Keratinocyte (primary cell): ENCODE measurements at regions not wholly inside any gene's neighbourhood (a gene's known extent, or its start where the extent isn't known, plus 50 kb on each side); places are given as distances from the start of the nearest gene placed in this dataset.

Source experiments
- DNase-seq: peaks from one replicate; pipeline ENCODE4 v3.0.0-alpha.2; 2011; ENCODE audit warnings: low read depth, missing footprints, low spot score
- FAIRE-seq: peaks from 2 replicates; lab custom pipeline; 2011; peaks lifted over from hg19 to GRCh38; lab: Jason Lieb, UNC
- H2AFZ ChIP-seq: 2 replicates; pipeline ENCODE4 v1.6.0; 2012; ENCODE audit warnings: low read length, control low read depth, inconsistent platforms; ENCODE audit not compliant: control insufficient read depth
- H3K27ac ChIP-seq: 2 replicates; pipeline ENCODE4 v1.5.1; 2011; ENCODE audit warnings: low read length; ENCODE audit not compliant: control insufficient read depth, insufficient read depth
- H3K27me3 ChIP-seq: 3 replicates; pipeline ENCODE4 v1.6.0; 2011; ENCODE audit warnings: low read length; ENCODE audit not compliant: control insufficient read depth, insufficient read depth; ENCODE audit errors: extremely low read depth
- H3K36me3 ChIP-seq, 2 experiments: 2 replicates in 1 of 2; 3 replicates in 1 of 2; pipeline ENCODE4 v1.5.1; 2011; ENCODE audit warnings: low read length in 2 of 2, mild to moderate bottlenecking in 1 of 2; ENCODE audit not compliant: control insufficient read depth in 2 of 2, insufficient read depth in 2 of 2; ENCODE audit errors: extremely low read depth in 1 of 2
- H3K4me1 ChIP-seq: 3 replicates; pipeline ENCODE4 v1.5.1; 2011; ENCODE audit warnings: low read length; ENCODE audit not compliant: control insufficient read depth, insufficient read depth; ENCODE audit errors: extremely low read depth
- H3K4me2 ChIP-seq: 3 replicates; pipeline ENCODE4 v1.6.0; 2011; ENCODE audit warnings: low read depth, low read length; ENCODE audit not compliant: control insufficient read depth, insufficient read depth; ENCODE audit errors: extremely low read depth
- H3K4me3 ChIP-seq, 3 experiments: fragments of 200-600 bp in 1 of 3; sonication (generic) in 1 of 3; 2 replicates in 2 of 3; 3 replicates in 1 of 3; pipeline ENCODE4 v1.5.1; 2011 to 2016; ENCODE audit warnings: low read length in 3 of 3, mild to moderate bottlenecking in 3 of 3, control low read depth in 2 of 3, inconsistent platforms in 1 of 3, low read depth in 1 of 3, mixed read lengths in 1 of 3, mixed run types in 1 of 3, moderate library complexity in 1 of 3; ENCODE audit not compliant: control insufficient read depth in 2 of 3, insufficient read depth in 2 of 3; ENCODE audit errors: extremely low read depth in 1 of 3
- H3K79me2 ChIP-seq: 2 replicates; pipeline ENCODE4 v1.6.0; 2012; ENCODE audit warnings: low read length; ENCODE audit not compliant: control insufficient read depth, insufficient read depth
- H3K9ac ChIP-seq: 3 replicates; pipeline ENCODE4 v1.6.0; 2011; ENCODE audit warnings: low read length; ENCODE audit not compliant: control insufficient read depth, insufficient read depth; ENCODE audit errors: extremely low read depth
- H3K9me1 ChIP-seq: 3 replicates; pipeline ENCODE4 v1.6.0; 2011; ENCODE audit warnings: low read length; ENCODE audit not compliant: control insufficient read depth, insufficient read depth; ENCODE audit errors: extremely low read depth
- H3K9me3 ChIP-seq: 2 replicates; pipeline ENCODE4 v1.5.1; 2012; ENCODE audit warnings: low read depth, low read length; ENCODE audit not compliant: control insufficient read depth
- H4K20me1 ChIP-seq: 3 replicates; pipeline ENCODE4 v1.6.0; 2011; ENCODE audit warnings: low read length; ENCODE audit not compliant: control insufficient read depth, insufficient read depth; ENCODE audit errors: extremely low read depth
- EZH2 ChIP-seq: IDR thresholded peaks from one replicate; pipeline ENCODE4 v1.6.1; 2012; ENCODE audit warnings: inconsistent platforms, mild to moderate bottlenecking, low read length, moderate library complexity
- dilution Hi-C: fragments of 300-500 bp; cut with MboI; formaldehyde crosslinking; loops from one replicate; pipeline ENCODE4 v1.7.0; 2020; ENCODE audit warnings: low sequenced_read_pairs; ENCODE audit not compliant: extremely low pct_ligation_motif_present
- TF ChIP-seq, protein P1 (sequence below), 3 experiments: IDR thresholded peaks in 1 of 3; conservative IDR thresholded peaks in 1 of 3; optimal IDR thresholded peaks in 1 of 3; 2 replicates in 2 of 3; 3 replicates in 1 of 3; pipeline versions ENCODE3 to v1.5.1; 2011; ENCODE audit warnings: low read length in 3 of 3, mild to moderate bottlenecking in 3 of 3, moderate library complexity in 2 of 3, control low read depth in 1 of 3, inconsistent platforms in 1 of 3; ENCODE audit not compliant: insufficient read depth in 2 of 3; ENCODE audit errors: extremely low read depth in 1 of 3

- no peak for DNase-seq
- H3K4me3 ChIP-seq: no peak overlapping the region
- no peaks in the 10 kb centered on the region for H3K27me3 ChIP-seq
- no peaks in the 10 kb centered on the region for H3K9me3 ChIP-seq
- no peaks in the 10 kb centered on the region for H3K9me1 ChIP-seq
- no peak overlapping the region for H3K9ac ChIP-seq
- H2AFZ ChIP-seq: no peak overlapping the region
- dilution Hi-C loops: no loop called here
- no peak for FAIRE-seq
- no peak overlapping the region for H3K4me2 ChIP-seq
- no peak overlapping the region for H3K27ac ChIP-seq
- H3K36me3 ChIP-seq: no peaks in the 10 kb centered on the region
- TF ChIP-seq, protein P1, sequence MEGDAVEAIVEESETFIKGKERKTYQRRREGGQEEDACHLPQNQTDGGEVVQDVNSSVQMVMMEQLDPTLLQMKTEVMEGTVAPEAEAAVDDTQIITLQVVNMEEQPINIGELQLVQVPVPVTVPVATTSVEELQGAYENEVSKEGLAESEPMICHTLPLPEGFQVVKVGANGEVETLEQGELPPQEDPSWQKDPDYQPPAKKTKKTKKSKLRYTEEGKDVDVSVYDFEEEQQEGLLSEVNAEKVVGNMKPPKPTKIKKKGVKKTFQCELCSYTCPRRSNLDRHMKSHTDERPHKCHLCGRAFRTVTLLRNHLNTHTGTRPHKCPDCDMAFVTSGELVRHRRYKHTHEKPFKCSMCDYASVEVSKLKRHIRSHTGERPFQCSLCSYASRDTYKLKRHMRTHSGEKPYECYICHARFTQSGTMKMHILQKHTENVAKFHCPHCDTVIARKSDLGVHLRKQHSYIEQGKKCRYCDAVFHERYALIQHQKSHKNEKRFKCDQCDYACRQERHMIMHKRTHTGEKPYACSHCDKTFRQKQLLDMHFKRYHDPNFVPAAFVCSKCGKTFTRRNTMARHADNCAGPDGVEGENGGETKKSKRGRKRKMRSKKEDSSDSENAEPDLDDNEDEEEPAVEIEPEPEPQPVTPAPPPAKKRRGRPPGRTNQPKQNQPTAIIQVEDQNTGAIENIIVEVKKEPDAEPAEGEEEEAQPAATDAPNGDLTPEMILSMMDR (optimal IDR thresholded peaks at IDR 0.05 in 1 of 3, IDR thresholded peaks at IDR 0.05 in 1 of 3, conservative IDR thresholded peaks at IDR 0.05 in 1 of 3; ENCODE audit: extremely low read depth in 1 of 3, insufficient read depth in 2 of 3, low read length in 3 of 3): no peak
- TF ChIP-seq EZH2: no peak
- H3K79me2 ChIP-seq: no peaks in the 10 kb centered on the region
- H3K4me1 ChIP-seq: no peaks in the 10 kb centered on the region
- no peaks in the 10 kb centered on the region for H4K20me1 ChIP-seq
These were observed 626.9 kb upstream of the ADGRL4 start for GRCh38 chr1:79633456-79633855.

- Histone ChIP-seq H3K9me3 (no peaks in the 10 kb centered on the region), H3K79me2 (no peaks in the 10 kb centered on the region), H3K27ac (no peak overlapping the region), H3K36me3 (no peaks in the 10 kb centered on the region), H3K4me2 (no peak overlapping the region), H3K9ac (no peak overlapping the region), H2AFZ (no peak overlapping the region), H4K20me1 (no peaks in the 10 kb centered on the region), H3K4me3 (no peak overlapping the region), H3K4me1 (no peaks in the 10 kb centered on the region), H3K27me3 (no peaks in the 10 kb centered on the region), H3K9me1 (no peaks in the 10 kb centered on the region)
- FAIRE-seq (no peak), DNase-seq (no peak)
- dilution Hi-C loops: no loop called here
- no peak for TF ChIP-seq EZH2
- TF ChIP-seq, protein P1 (optimal IDR thresholded peaks at IDR 0.05 in 1 of 3, IDR thresholded peaks at IDR 0.05 in 1 of 3, conservative IDR thresholded peaks at IDR 0.05 in 1 of 3; ENCODE audit: extremely low read depth in 1 of 3, insufficient read depth in 2 of 3, low read length in 3 of 3): no peak
These were observed 622.9 kb upstream of the ADGRL4 start for GRCh38 chr1:79629414-79629813.
